ENCODE measurements at regions not wholly inside any gene's neighbourhood (a gene's known extent, or its start where the extent isn't known, plus 50 kb on each side); places are given as distances from the start of the nearest gene placed in this dataset.

DNA sequence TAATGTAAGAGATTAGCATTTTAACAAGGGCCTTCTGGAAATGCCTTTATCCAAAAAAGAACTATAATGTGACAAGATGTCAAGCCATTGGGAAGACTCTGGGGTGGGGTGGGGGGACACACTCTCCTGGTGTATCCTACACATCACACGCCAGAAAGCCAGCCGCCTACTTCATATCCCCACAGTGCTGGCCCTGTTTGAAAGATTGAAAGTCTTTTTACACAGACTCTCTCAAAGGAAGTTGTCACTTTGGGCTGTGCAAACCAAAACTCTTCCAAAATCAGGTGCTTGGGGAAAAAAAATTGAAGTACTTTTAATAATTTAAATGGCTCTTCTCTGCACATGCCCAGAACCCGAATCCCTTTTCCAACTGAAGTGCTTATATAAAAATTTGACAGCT is 666.7 kb downstream of the BCL11A start:
- TF ChIP-seq, protein P1, sequence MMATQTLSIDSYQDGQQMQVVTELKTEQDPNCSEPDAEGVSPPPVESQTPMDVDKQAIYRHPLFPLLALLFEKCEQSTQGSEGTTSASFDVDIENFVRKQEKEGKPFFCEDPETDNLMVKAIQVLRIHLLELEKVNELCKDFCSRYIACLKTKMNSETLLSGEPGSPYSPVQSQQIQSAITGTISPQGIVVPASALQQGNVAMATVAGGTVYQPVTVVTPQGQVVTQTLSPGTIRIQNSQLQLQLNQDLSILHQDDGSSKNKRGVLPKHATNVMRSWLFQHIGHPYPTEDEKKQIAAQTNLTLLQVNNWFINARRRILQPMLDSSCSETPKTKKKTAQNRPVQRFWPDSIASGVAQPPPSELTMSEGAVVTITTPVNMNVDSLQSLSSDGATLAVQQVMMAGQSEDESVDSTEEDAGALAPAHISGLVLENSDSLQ (IDR thresholded peaks at IDR 0.05) = no peak
- TF ChIP-seq SUZ12 (IDR thresholded peaks at IDR 0.05) = no peak
- no peak for TF ChIP-seq ELF4 (IDR thresholded peaks at IDR 0.05)
- no peak for TF ChIP-seq LEF1 (IDR thresholded peaks at IDR 0.05; ENCODE audit: borderline replicate concordance)
- TF ChIP-seq NFRKB (IDR thresholded peaks at IDR 0.05) = no peak
- TF ChIP-seq L3MBTL2 (conservative IDR thresholded peaks at IDR 0.05) = no peak
- TF ChIP-seq SP1 (IDR thresholded peaks at IDR 0.05) = no peak
- TF ChIP-seq FOXA1 (IDR thresholded peaks at IDR 0.05) = no peak
- TF ChIP-seq ZNF384 (IDR thresholded peaks at IDR 0.05) = no peak
- no peak for TF ChIP-seq ARNT (IDR thresholded peaks at IDR 0.05)
- TF ChIP-seq FOXM1 (IDR thresholded peaks at IDR 0.05; ENCODE audit: borderline replicate concordance) = no peak
- no peak for TF ChIP-seq FOXK2 (IDR thresholded peaks at IDR 0.05)
- TF ChIP-seq HDGF (IDR thresholded peaks at IDR 0.05; ENCODE audit: borderline replicate concordance) = no peak
- no peak for TF ChIP-seq BHLHE40 (IDR thresholded peaks at IDR 0.05; ENCODE audit: borderline replicate concordance)
- TF ChIP-seq TARDBP (IDR thresholded peaks at IDR 0.05) = no peak
- TF ChIP-seq CTBP1 (IDR thresholded peaks at IDR 0.05; ENCODE audit: borderline replicate concordance) = no peak
- CTCF ChIA-PET = no interaction called here

DNA sequence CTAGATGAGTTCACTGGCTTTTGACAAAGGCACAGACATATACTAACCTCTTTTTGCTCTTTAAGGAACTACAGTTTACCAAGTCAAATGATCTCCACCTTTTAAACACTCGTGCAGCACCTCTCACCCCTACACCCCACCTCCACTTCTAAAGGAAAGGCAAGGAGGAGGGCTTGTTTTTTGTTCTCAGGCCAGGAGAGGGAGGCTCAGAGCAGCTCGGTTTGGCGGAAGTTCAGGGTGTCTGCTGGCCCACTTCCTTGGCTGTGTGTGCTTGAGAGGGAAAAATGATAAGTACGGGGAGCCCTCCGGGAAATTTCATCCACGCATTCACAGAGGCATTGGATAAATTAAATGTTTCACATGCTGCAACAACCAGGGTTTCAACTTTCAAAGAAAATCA is 667.9 kb downstream of the BCL11A start:
- POLR2A ChIA-PET = no interaction called here
- CTCF ChIA-PET = no interaction called here

More for the DNA sequence above, 666.7 kb downstream of the BCL11A start:
- DNase-seq (ENCODE audit: extremely low spot score) = no peak
- POLR2A ChIA-PET = no interaction called here

DNA sequence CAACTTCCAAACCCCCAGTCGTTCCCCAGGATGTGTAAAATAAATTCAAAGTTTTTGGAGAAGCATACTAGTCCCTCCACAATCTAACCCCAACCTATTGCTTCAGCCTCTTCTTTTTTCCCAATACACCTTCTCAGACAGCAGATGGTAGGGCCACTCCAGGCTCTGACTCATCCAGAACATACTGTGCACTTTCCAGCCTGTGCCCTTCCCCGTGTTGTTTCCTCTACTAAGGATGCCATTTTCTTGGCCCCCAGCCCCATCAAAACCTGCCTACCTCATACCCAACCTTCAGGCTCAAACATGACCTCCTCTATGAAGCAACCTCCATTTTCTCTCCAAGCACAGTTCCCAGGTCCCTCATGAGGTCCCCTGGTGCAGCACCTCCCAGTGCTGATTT is 669.3 kb downstream of the BCL11A start:
- ChIA-PET POLR2A (no interaction called here), CTCF (no interaction called here)
- TF ChIP-seq TARDBP (IDR thresholded peaks at IDR 0.05) (no peak), FOXM1 (IDR thresholded peaks at IDR 0.05; ENCODE audit: borderline replicate concordance) (no peak), BHLHE40 (IDR thresholded peaks at IDR 0.05; ENCODE audit: borderline replicate concordance) (no peak), ARNT (IDR thresholded peaks at IDR 0.05) (no peak), L3MBTL2 (conservative IDR thresholded peaks at IDR 0.05) (no peak), SUZ12 (IDR thresholded peaks at IDR 0.05) (no peak), CTBP1 (IDR thresholded peaks at IDR 0.05; ENCODE audit: borderline replicate concordance) (no peak), HDGF (IDR thresholded peaks at IDR 0.05; ENCODE audit: borderline replicate concordance) (no peak), FOXK2 (IDR thresholded peaks at IDR 0.05) (no peak), LEF1 (IDR thresholded peaks at IDR 0.05; ENCODE audit: borderline replicate concordance) (no peak), FOXA1 (IDR thresholded peaks at IDR 0.05) (no peak), SP1 (IDR thresholded peaks at IDR 0.05) (no peak), NFRKB (IDR thresholded peaks at IDR 0.05) (no peak)
- TF ChIP-seq, protein P1 (IDR thresholded peaks at IDR 0.05) = no peak
- DNase-seq (ENCODE audit: extremely low spot score) = no peak

More for the DNA sequence above, 667.9 kb downstream of the BCL11A start:
- no peak for TF ChIP-seq SP1 (IDR thresholded peaks at IDR 0.05)
- no peak for TF ChIP-seq ELF4 (IDR thresholded peaks at IDR 0.05)
- no peak for TF ChIP-seq FOXM1 (IDR thresholded peaks at IDR 0.05; ENCODE audit: borderline replicate concordance)
- no peak for TF ChIP-seq SUZ12 (IDR thresholded peaks at IDR 0.05)
- TF ChIP-seq L3MBTL2 (conservative IDR thresholded peaks at IDR 0.05) = no peak
- no peak for TF ChIP-seq NFRKB (IDR thresholded peaks at IDR 0.05)
- TF ChIP-seq HDGF (IDR thresholded peaks at IDR 0.05; ENCODE audit: borderline replicate concordance) = no peak
- TF ChIP-seq TARDBP (IDR thresholded peaks at IDR 0.05) = no peak
- DNase-seq (ENCODE audit: extremely low spot score) = no peak

DNA sequence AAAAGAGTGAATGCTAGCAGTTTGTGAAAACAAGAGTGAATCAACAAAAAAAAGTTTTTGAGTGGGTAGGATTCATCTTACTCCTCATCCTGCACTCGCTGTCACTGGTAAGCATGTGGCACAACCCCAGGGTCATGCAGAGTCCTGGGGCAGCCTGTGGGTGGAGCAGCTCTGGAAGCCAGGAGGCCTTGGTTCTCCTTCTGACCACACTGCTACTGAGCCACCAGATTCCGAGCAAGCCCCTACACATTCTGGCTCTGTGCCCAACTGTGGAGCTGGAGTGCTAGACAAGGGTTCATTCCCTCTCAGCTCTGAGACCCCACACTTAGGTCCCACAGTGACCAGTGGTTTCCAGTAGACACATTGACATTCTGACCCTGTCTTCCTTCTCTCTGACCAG is 670.6 kb downstream of the BCL11A start:
- ChIA-PET CTCF (no interaction called here), POLR2A (no interaction called here)
- no peak for DNase-seq (ENCODE audit: extremely low spot score)
- TF ChIP-seq, protein P1 (IDR thresholded peaks at IDR 0.05) = no peak
- no peak for TF ChIP-seq LEF1 (IDR thresholded peaks at IDR 0.05; ENCODE audit: borderline replicate concordance)
- no peak for TF ChIP-seq FOXK2 (IDR thresholded peaks at IDR 0.05)
- no peak for TF ChIP-seq ARNT (IDR thresholded peaks at IDR 0.05)
- TF ChIP-seq ELF4 (IDR thresholded peaks at IDR 0.05) = no peak
- TF ChIP-seq ZNF384 (IDR thresholded peaks at IDR 0.05) = no peak

DNA sequence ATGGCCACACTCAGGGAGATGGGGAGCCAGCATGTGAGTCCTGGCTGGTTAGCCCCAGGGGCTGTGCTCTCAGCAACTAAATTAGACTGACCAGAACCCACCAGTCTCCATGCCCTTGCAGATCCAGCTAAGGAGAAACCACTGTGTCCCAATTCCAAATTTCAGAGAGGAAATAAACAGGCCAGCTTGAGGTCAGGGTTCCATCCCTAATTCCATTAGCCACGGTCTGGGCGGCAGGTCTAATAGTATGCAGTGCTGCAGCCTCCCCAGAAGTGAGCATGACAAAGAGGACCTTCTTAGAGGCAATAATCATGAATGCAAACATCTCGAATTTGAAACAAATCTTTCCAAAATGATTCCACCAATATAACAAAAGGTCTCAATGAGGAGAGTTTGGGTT is 671.2 kb downstream of the BCL11A start:
- ChIA-PET CTCF (no interaction called here), POLR2A (no interaction called here)
- TF ChIP-seq FOXA1 (IDR thresholded peaks at IDR 0.05) = no peak
- DNase-seq (ENCODE audit: extremely low spot score) = no peak

DNA sequence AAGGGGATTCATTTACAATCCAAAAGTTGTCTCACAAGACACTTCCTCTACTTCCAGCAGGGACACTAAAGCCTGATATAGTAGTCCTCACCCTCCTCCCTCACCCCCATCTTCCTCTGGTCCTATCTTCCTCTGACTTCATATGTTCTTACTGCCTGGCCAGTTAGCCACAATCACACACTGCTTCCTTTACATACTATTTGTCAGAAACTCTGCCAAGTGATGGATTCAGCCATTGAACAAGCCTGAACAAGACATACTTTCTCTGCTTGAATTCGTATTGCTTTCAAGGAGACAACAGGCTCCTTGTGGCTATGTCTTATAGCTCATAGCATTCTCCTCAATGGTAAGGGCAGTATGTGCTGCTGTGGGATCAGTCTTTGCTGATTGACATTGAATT is 672.2 kb downstream of the BCL11A start:
- CTCF ChIA-PET = no interaction called here
- POLR2A ChIA-PET = no interaction called here
- no peak for DNase-seq (ENCODE audit: extremely low spot score)
- no peak for TF ChIP-seq HDGF (IDR thresholded peaks at IDR 0.05; ENCODE audit: borderline replicate concordance)
- no peak for TF ChIP-seq L3MBTL2 (conservative IDR thresholded peaks at IDR 0.05)

DNA sequence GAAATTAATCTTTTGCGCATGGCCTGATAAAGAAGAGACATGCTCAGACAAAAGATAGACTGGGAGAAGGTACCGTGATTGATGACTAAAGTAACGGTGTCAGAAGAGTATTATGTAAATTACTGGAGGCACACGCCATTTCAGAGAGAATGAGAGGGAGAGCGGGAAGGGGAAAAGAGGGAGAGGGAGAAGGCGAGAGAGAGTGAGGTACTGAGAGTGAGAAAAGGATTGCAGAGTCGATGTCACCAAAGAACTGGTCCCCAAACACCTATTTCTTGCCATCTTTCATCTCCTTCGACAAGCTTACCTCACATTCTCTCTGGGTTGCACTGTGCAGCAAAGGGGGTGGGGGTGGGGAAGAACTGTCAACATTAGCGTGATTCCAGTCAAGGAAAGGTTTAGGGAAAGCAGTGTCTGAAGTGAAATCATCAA is 673.7 kb downstream of the BCL11A start:
- TF ChIP-seq FOXM1 (IDR thresholded peaks at IDR 0.05; ENCODE audit: borderline replicate concordance) (no peak), L3MBTL2 (conservative IDR thresholded peaks at IDR 0.05) (no peak), ARNT (IDR thresholded peaks at IDR 0.05) (no peak), NFRKB (IDR thresholded peaks at IDR 0.05) (no peak), LEF1 (IDR thresholded peaks at IDR 0.05; ENCODE audit: borderline replicate concordance) (no peak), FOXK2 (IDR thresholded peaks at IDR 0.05) (no peak), HDGF (IDR thresholded peaks at IDR 0.05; ENCODE audit: borderline replicate concordance) (no peak), TARDBP (IDR thresholded peaks at IDR 0.05) (no peak), BHLHE40 (IDR thresholded peaks at IDR 0.05; ENCODE audit: borderline replicate concordance) (no peak), SUZ12 (IDR thresholded peaks at IDR 0.05) (no peak), ZNF384 (IDR thresholded peaks at IDR 0.05) (no peak), ELF4 (IDR thresholded peaks at IDR 0.05) (no peak), CTBP1 (IDR thresholded peaks at IDR 0.05; ENCODE audit: borderline replicate concordance) (no peak), SP1 (IDR thresholded peaks at IDR 0.05) (no peak), FOXA1 (IDR thresholded peaks at IDR 0.05) (no peak)
- TF ChIP-seq, protein P1 (IDR thresholded peaks at IDR 0.05) = no peak
- no peak for DNase-seq (ENCODE audit: extremely low spot score)
- ChIA-PET CTCF (no interaction called here), POLR2A (no interaction called here)

All from HEK293T (cell line).